ENCODE measurements at regions not wholly inside any gene's neighbourhood (a gene's known extent, or its start where the extent isn't known, plus 50 kb on each side); places are given as distances from the start of the nearest gene placed in this dataset.

GRCh38 chr2:16196687-16197503 is 256.5 kb downstream of the MYCN start:
- TF ChIP-seq, protein P1, sequence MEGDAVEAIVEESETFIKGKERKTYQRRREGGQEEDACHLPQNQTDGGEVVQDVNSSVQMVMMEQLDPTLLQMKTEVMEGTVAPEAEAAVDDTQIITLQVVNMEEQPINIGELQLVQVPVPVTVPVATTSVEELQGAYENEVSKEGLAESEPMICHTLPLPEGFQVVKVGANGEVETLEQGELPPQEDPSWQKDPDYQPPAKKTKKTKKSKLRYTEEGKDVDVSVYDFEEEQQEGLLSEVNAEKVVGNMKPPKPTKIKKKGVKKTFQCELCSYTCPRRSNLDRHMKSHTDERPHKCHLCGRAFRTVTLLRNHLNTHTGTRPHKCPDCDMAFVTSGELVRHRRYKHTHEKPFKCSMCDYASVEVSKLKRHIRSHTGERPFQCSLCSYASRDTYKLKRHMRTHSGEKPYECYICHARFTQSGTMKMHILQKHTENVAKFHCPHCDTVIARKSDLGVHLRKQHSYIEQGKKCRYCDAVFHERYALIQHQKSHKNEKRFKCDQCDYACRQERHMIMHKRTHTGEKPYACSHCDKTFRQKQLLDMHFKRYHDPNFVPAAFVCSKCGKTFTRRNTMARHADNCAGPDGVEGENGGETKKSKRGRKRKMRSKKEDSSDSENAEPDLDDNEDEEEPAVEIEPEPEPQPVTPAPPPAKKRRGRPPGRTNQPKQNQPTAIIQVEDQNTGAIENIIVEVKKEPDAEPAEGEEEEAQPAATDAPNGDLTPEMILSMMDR (IDR thresholded peaks at IDR 0.05) = no peak
- no peak for TF ChIP-seq POLR2AphosphoS5 (IDR thresholded peaks at IDR 0.05; ENCODE audit: insufficient read depth in 1 of 2, low read depth in 1 of 2)
- no peak for TF ChIP-seq POLR2A (IDR thresholded peaks at IDR 0.05)
